ENCODE measurements at regions not wholly inside any gene's neighbourhood (a gene's known extent, or its start where the extent isn't known, plus 50 kb on each side); places are given as distances from the start of the nearest gene placed in this dataset.

- intact Hi-C loops (cut with micrococcal nuclease; ENCODE audit: unreplicated experiment) (no loop called here), in situ Hi-C loops (cut with HindIII; ENCODE audit: extremely low pct_ligation_motif_present, low pct_unique_long_range_greater_than_20kb) (no loop called here)
- POLR2A ChIA-PET: no interaction called here
- H3K79me2 ChIP-seq (ENCODE audit: insufficient read depth, low read length): no peaks in the 10 kb centered on the region
- no TSS peak for BruUV-seq (replicated peaks)
- CTCF ChIA-PET (ENCODE audit: low intra/inter-chr PET ratio, low total read pairs): no interaction called here
- H3K4me3 ChIP-seq (replicated peaks in 1 of 3; ENCODE audit: insufficient read depth in 1 of 3, low read depth in 2 of 3, low read length in 3 of 3): no peak overlapping the region
- no peak overlapping the region for H3K27ac ChIP-seq (ENCODE audit: extremely low read length, insufficient read depth, low read length)
- H3K4me1 ChIP-seq (ENCODE audit: insufficient read depth, low read length): peaks cover 13% of the 10 kb centered on the region
- H3K27me3 ChIP-seq (ENCODE audit: control insufficient read depth in 1 of 2, insufficient read depth in 2 of 2, low read length in 2 of 2): peaks cover 4 to 38% of the 10 kb centered on the region in 2 experiments; a peak in 4 of 5 replicates
- H3K4me2 ChIP-seq (ENCODE audit: low read depth, low read length): no peak overlapping the region
- no peak overlapping the region for H3K9ac ChIP-seq (ENCODE audit: insufficient read depth, low read depth, low read length)
- TF ChIP-seq HDAC6 (IDR thresholded peaks at IDR 0.05; ENCODE audit: low read depth, low read length): no peak
- no peak for TF ChIP-seq ISX (CRISPR knock-in tag; conservative IDR thresholded peaks at IDR 0.05)
- peak; percentile 78 for TF ChIP-seq CREB1 (IDR thresholded peaks at IDR 0.05)
- TF ChIP-seq CREB1 (CRISPR knock-in tag; IDR thresholded peaks at IDR 0.05): no peak
- H3K36me3 ChIP-seq (replicated peaks in 1 of 2; ENCODE audit: control insufficient read depth in 1 of 2, insufficient read depth in 2 of 2, low read length in 2 of 2): no peaks in the 10 kb centered on the region
- no peak overlapping the region for H2AFZ ChIP-seq (ENCODE audit: low read length)
- no peaks in the 10 kb centered on the region for H4K20me1 ChIP-seq (ENCODE audit: insufficient read depth, low read length)
- FAIRE-seq (no peak), DNase-seq (ENCODE audit: low spot score) (no peak), ATAC-seq (no peak)
- 61% methylated on average over 5 of the region's 5 CpGs for WGBS (ENCODE audit: low lambda C conversion rate)
- H3K9me3 ChIP-seq (ENCODE audit: low read length): no peaks in the 10 kb centered on the region
Measured at GRCh38 chr20:2210646-2211552, 84.9 kb upstream of the TGM3 start.

- H3K4me2 ChIP-seq (ENCODE audit: low read depth, low read length): no peak overlapping the region
- no peaks in the 10 kb centered on the region for H3K36me3 ChIP-seq (replicated peaks in 1 of 2; ENCODE audit: control insufficient read depth in 1 of 2, insufficient read depth in 2 of 2, low read length in 2 of 2)
- DNase-seq (ENCODE audit: low spot score) (no peak), ATAC-seq (no peak), FAIRE-seq (no peak)
- H3K4me1 ChIP-seq (ENCODE audit: insufficient read depth, low read length): peaks cover 5% of the 10 kb centered on the region; the same call in 1 of the 2 replicates
- in situ Hi-C loops (cut with HindIII; ENCODE audit: extremely low pct_ligation_motif_present, low pct_unique_long_range_greater_than_20kb) (no loop called here), intact Hi-C loops (cut with micrococcal nuclease; ENCODE audit: unreplicated experiment) (no loop called here)
- WGBS (ENCODE audit: low lambda C conversion rate): 35% methylated on average over 6 of the region's 6 CpGs
- no peak overlapping the region for H3K27ac ChIP-seq (ENCODE audit: extremely low read length, insufficient read depth, low read length)
- POLR2A ChIA-PET: no interaction called here
- CTCF ChIA-PET (ENCODE audit: low intra/inter-chr PET ratio, low total read pairs): no interaction called here
- no peak overlapping the region for H2AFZ ChIP-seq (ENCODE audit: low read length)
- BruUV-seq (replicated peaks): no TSS peak
- no peaks in the 10 kb centered on the region for H3K9me3 ChIP-seq (ENCODE audit: low read length)
- no peaks in the 10 kb centered on the region for H4K20me1 ChIP-seq (ENCODE audit: insufficient read depth, low read length)
- no peak overlapping the region for H3K9ac ChIP-seq (ENCODE audit: insufficient read depth, low read depth, low read length)
- H3K27me3 ChIP-seq (ENCODE audit: control insufficient read depth in 1 of 2, insufficient read depth in 2 of 2, low read length in 2 of 2): peaks cover 0 to 28% of the 10 kb centered on the region in 2 experiments; a peak in 2 of 5 replicates
- H3K79me2 ChIP-seq (ENCODE audit: insufficient read depth, low read length): no peaks in the 10 kb centered on the region
- no peak overlapping the region for H3K4me3 ChIP-seq (replicated peaks in 1 of 3; ENCODE audit: insufficient read depth in 1 of 3, low read depth in 2 of 3, low read length in 3 of 3)
- no peak for TF ChIP-seq MAZ (IDR thresholded peaks at IDR 0.05; ENCODE audit: borderline replicate concordance, low read depth, low read length)
- no peak for TF ChIP-seq MAZ (CRISPR knock-in tag; IDR thresholded peaks at IDR 0.05; ENCODE audit: low read depth)
- TF ChIP-seq, protein P1, sequence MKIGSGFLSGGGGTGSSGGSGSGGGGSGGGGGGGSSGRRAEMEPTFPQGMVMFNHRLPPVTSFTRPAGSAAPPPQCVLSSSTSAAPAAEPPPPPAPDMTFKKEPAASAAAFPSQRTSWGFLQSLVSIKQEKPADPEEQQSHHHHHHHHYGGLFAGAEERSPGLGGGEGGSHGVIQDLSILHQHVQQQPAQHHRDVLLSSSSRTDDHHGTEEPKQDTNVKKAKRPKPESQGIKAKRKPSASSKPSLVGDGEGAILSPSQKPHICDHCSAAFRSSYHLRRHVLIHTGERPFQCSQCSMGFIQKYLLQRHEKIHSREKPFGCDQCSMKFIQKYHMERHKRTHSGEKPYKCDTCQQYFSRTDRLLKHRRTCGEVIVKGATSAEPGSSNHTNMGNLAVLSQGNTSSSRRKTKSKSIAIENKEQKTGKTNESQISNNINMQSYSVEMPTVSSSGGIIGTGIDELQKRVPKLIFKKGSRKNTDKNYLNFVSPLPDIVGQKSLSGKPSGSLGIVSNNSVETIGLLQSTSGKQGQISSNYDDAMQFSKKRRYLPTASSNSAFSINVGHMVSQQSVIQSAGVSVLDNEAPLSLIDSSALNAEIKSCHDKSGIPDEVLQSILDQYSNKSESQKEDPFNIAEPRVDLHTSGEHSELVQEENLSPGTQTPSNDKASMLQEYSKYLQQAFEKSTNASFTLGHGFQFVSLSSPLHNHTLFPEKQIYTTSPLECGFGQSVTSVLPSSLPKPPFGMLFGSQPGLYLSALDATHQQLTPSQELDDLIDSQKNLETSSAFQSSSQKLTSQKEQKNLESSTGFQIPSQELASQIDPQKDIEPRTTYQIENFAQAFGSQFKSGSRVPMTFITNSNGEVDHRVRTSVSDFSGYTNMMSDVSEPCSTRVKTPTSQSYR (CRISPR knock-in tag; IDR thresholded peaks at IDR 0.05; ENCODE audit: borderline replicate concordance): no peak
- TF ChIP-seq HDAC2 (CRISPR knock-in tag; IDR thresholded peaks at IDR 0.05): no peak
- no peak for TF ChIP-seq KLF12 (CRISPR knock-in tag; IDR thresholded peaks at IDR 0.05; ENCODE audit: borderline replicate concordance)
- no peak for TF ChIP-seq ZNF746 (CRISPR knock-in tag; IDR thresholded peaks at IDR 0.05)
- TF ChIP-seq SNAI1 (CRISPR knock-in tag; IDR thresholded peaks at IDR 0.05; ENCODE audit: borderline replicate concordance): no peak
Measured at GRCh38 chr20:2212456-2213015, 83.3 kb upstream of the TGM3 start.

All from HepG2 (cell line).